Ovary (tissue), 7 donors: ENCODE measurements at regions not wholly inside any gene's neighbourhood (a gene's known extent, or its start where the extent isn't known, plus 50 kb on each side); places are given as distances from the start of the nearest gene placed in this dataset.

Experiments used
- DNase-seq, 5 donors: peaks; one replicate each; pipeline ENCODE4 v3.0.0-alpha.2; 2019 to 2020
- H3K27ac ChIP-seq, 2 donors: fragments of 200-600 bp; one replicate each; pipeline versions ENCODE4 v1.5.1 to v1.8.0; 2019 to 2022
- H3K27me3 ChIP-seq: fragments of 200-600 bp; one replicate; pipeline ENCODE4 v1.8.0; 2022
- H3K36me3 ChIP-seq: fragments of 200-600 bp; sonication (generic); one replicate; pipeline ENCODE4 v1.5.1; 2019
- H3K4me1 ChIP-seq: one replicate; pipeline ENCODE4 v1.8.1; 2013; ENCODE audit warnings: mild to moderate bottlenecking, moderate library complexity; ENCODE audit not compliant: insufficient read depth
- H3K4me3 ChIP-seq: fragments of 200-600 bp; sonication (generic); one replicate; pipeline ENCODE4 v1.5.1; 2017
- H3K9me3 ChIP-seq, 2 donors: fragments of 200-600 bp in 1 of 2; sonication (generic) in 1 of 2; one replicate each; pipeline versions ENCODE4 v1.5.1 to v1.8.1; 2013 to 2019; ENCODE audit warnings: mild to moderate bottlenecking in 1 of 2, moderate library complexity in 1 of 2
- CTCF ChIP-seq, 3 donors: fragments of 450-650 bp in 2 of 3; fragments of 200-600 bp in 1 of 3; IDR thresholded peaks; one replicate each; pipeline versions ENCODE4 v1.5.1 to v1.8.0; 2016 to 2022; ENCODE audit warnings: antibody characterized with exemption in 3 of 3, mild to moderate bottlenecking in 1 of 3
- EP300 ChIP-seq: sonication (generic); formaldehyde crosslinking; IDR thresholded peaks from one replicate; pipeline ENCODE4 v1.6.1; 2017; ENCODE audit warnings: antibody characterized with exemption
- POLR2A ChIP-seq: fragments of 450-650 bp; IDR thresholded peaks from one replicate; pipeline ENCODE4 v1.6.1; 2017; ENCODE audit warnings: antibody characterized with exemption, mild to moderate bottlenecking, moderate library complexity
- WGBS, 3 donors: extraction: QIAGEN DNeasy Blood & Tissue Kit in 1 of 3; methylation state at CpG; one replicate each; pipeline versions ENCODE4 v1.1.5 to v1.1.7; 2013 to 2017; 5-methylcytosine and 5-hydroxymethylcytosine counted together
- intact Hi-C, 4 donors: fragments of 100-400 bp; cut with DNase I; formaldehyde crosslinking; loops; one replicate each; pipeline versions ENCODE4 v1.11.0 to v1.15.1; 2022 to 2023
- donor health status: DM: no; HTN: no; CAD: no; lungs with moderate emphysema.
- donor health status: DM: no; HTN: no; CAD: no.
- donor health status: Bipolar disorder and iron deficiency.
- donor health status: DM: no; HTN: no; CAD: no.
- donor health status: DM: yes; HTN: yes; CAD: no.

DNA sequence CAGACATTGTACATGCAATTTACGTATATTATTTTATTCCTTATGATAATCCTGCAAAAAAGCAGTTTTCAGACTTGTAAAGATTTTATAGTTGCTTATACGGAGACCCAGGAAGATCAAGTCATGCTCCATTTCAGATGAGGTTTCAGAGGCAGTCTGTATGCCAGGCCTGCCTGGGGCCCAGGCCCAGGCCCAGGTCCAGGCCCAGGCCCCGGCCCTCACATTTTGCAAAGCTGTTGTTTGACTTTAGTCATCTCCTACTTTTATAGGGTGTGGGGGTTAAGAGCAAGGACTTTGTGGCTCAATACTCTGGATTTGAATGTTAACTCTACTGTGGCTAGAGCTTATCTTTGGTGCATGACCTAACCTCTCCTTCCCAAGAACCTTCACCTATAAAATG is 217.9 kb downstream of the SAMD5 start:
- H3K9me3 ChIP-seq = no peaks in the 10 kb centered on the region
- H3K4me1 ChIP-seq = no peaks in the 10 kb centered on the region
- intact Hi-C loops = no loop called here
- H3K27me3 ChIP-seq = no peaks in the 10 kb centered on the region
- TF ChIP-seq CTCF (IDR thresholded peaks at IDR 0.05) = no peak
- no peak for TF ChIP-seq POLR2A
- no peak for TF ChIP-seq EP300
- 95 to 97% (median 96%) methylated on average over 3 of the region's 3 CpGs for WGBS, 3 donors
- no peak overlapping the region for H3K27ac ChIP-seq
- no peaks in the 10 kb centered on the region for H3K36me3 ChIP-seq
- no peak for DNase-seq
- no peak overlapping the region for H3K4me3 ChIP-seq

GRCh38 chr6:147728903-147729302 is 220.4 kb downstream of the SAMD5 start:
- intact Hi-C loops = no loop called here
- Histone ChIP-seq H3K4me3 (no peak overlapping the region), H3K4me1 (no peaks in the 10 kb centered on the region), H3K36me3 (no peaks in the 10 kb centered on the region), H3K9me3 (no peaks in the 10 kb centered on the region), H3K27ac (no peak overlapping the region), H3K27me3 (no peaks in the 10 kb centered on the region)
- whole genome bisulfite sequencing, 3 donors = 70 to 87% (median 74%) methylated on average over 4 of the region's 4 CpGs
- DNase-seq = no peak
- no peak for TF ChIP-seq POLR2A
- TF ChIP-seq EP300 = no peak
- no peak for TF ChIP-seq CTCF (IDR thresholded peaks at IDR 0.05)

- Histone ChIP-seq H3K36me3 (no peaks in the 10 kb centered on the region), H3K4me3 (no peak overlapping the region), H3K27me3 (no peaks in the 10 kb centered on the region), H3K27ac (no peak overlapping the region), H3K4me1 (peaks cover 1% of the 10 kb centered on the region), H3K9me3 (no peaks in the 10 kb centered on the region)
- 65 to 82% (median 81%) methylated on average over 5 of the region's 5 CpGs for WGBS, 3 donors
- intact Hi-C loops = no loop called here
- TF ChIP-seq EP300 (no peak), CTCF (IDR thresholded peaks at IDR 0.05) (no peak)
- DNase-seq = no peak
Measured at GRCh38 chr6:147733686-147734085, 225.2 kb downstream of the SAMD5 start.

DNA sequence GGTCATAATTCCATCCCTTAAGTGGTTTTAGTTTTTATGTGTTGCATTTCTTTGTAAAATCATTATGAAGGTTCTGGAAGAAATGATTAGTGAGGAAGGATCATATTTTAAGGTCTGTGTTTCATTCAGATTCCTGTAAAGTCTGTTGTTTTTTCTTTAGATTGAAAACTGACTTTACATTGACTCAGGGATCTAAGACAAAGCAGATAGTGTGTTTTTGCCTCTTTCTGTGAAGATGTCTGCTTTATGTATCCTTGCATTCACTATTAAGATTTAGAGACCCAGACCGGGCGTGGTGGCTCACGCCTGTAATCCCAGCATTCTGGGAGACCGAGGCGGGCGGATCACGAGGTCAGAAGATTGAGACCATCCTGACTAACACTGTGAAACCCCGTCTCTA is 225.7 kb downstream of the SAMD5 start:
- Histone ChIP-seq H3K27ac (no peak overlapping the region), H3K4me3 (no peak overlapping the region), H3K27me3 (no peaks in the 10 kb centered on the region), H3K9me3 (no peaks in the 10 kb centered on the region), H3K4me1 (peaks cover 2% of the 10 kb centered on the region), H3K36me3 (no peaks in the 10 kb centered on the region)
- no peak for TF ChIP-seq POLR2A
- TF ChIP-seq CTCF (IDR thresholded peaks at IDR 0.05) = no peak
- TF ChIP-seq EP300 = no peak
- DNase-seq = no peak
- 92 to 97% (median 96%) methylated on average over 8 of the region's 8 CpGs for WGBS, 3 donors
- intact Hi-C loops = no loop called here

GRCh38 chr6:147735924-147736323 is 227.4 kb downstream of the SAMD5 start:
- no peaks in the 10 kb centered on the region for H3K9me3 ChIP-seq
- 73 to 81% (median 80%) methylated on average over 3 of the region's 3 CpGs for WGBS, 3 donors
- H3K27ac ChIP-seq = no peak overlapping the region
- no peak overlapping the region for H3K4me3 ChIP-seq
- intact Hi-C loops = no loop called here
- H3K4me1 ChIP-seq = peaks cover 4% of the 10 kb centered on the region
- no peak for DNase-seq
- H3K27me3 ChIP-seq = no peaks in the 10 kb centered on the region
- TF ChIP-seq CTCF (IDR thresholded peaks at IDR 0.05) = no peak
- TF ChIP-seq EP300 = no peak
- TF ChIP-seq POLR2A = no peak
- H3K36me3 ChIP-seq = no peaks in the 10 kb centered on the region
